SU-DHL-6 (cell line): ENCODE measurements at regions not wholly inside any gene's neighbourhood (a gene's known extent, or its start where the extent isn't known, plus 50 kb on each side); places are given as distances from the start of the nearest gene placed in this dataset.

Experiments used
- H2AFZ ChIP-seq: fragments of 200-600 bp; sonication (generic); 2 replicates; pipeline ENCODE4 v1.6.1; 2014; ENCODE audit warnings: low read depth, mild to moderate bottlenecking, moderate library complexity, mixed read lengths, antibody characterized with exemption, low read length; ENCODE audit not compliant: severe bottlenecking
- H3F3A ChIP-seq: fragments of 200-600 bp; shearing (Covaris generic); 2 replicates; pipeline ENCODE4 v1.6.0; 2016; ENCODE audit warnings: antibody characterized with exemption, mild to moderate bottlenecking; ENCODE audit not compliant: insufficient read depth
- H3K27ac ChIP-seq: fragments of 200-600 bp; sonication (generic); 2 replicates; pipeline ENCODE4 v1.5.1; 2016; ENCODE audit warnings: low read depth, mild to moderate bottlenecking, low read length, moderate library complexity, mixed read lengths
- H3K27me3 ChIP-seq: fragments of 200-600 bp; sonication (generic), shearing (Covaris generic); 2 replicates; pipeline ENCODE4 v1.6.0; 2014; ENCODE audit warnings: mild to moderate bottlenecking, low read length
- H3K36me3 ChIP-seq: fragments of 200-600 bp; sonication (generic); 2 replicates; pipeline ENCODE4 v1.6.1; 2014; ENCODE audit warnings: mild to moderate bottlenecking, low read length, mixed read lengths
- H3K4me2 ChIP-seq: fragments of 300-600, 200-600 bp; shearing (Covaris generic), sonication (generic); 2 replicates; pipeline ENCODE4 v1.6.0; 2014; ENCODE audit warnings: low read length, low read depth, mild to moderate bottlenecking; ENCODE audit not compliant: poor library complexity, severe bottlenecking
- H3K4me3 ChIP-seq: fragments of 200-600 bp; sonication (generic); 2 replicates; pipeline ENCODE4 v1.5.1; 2014; ENCODE audit warnings: antibody characterized with exemption, low read length, mild to moderate bottlenecking, mixed read lengths; ENCODE audit not compliant: insufficient read depth, poor library complexity, severe bottlenecking
- H3K79me2 ChIP-seq: fragments of 200-600 bp; sonication (generic); 2 replicates; pipeline ENCODE4 v1.6.1; 2014; ENCODE audit warnings: mild to moderate bottlenecking, low read length, moderate library complexity; ENCODE audit not compliant: insufficient read depth
- H3K9ac ChIP-seq: fragments of 200-600 bp; sonication (generic); 2 replicates; pipeline ENCODE4 v1.7.0; 2014; ENCODE audit warnings: mild to moderate bottlenecking, low read length
- H3K9me2 ChIP-seq: fragments of 200-600 bp; sonication (generic); replicated peaks from 2 replicates; pipeline ENCODE4 v1.6.1; 2014; ENCODE audit warnings: low read length; ENCODE audit not compliant: insufficient read depth
- H3K9me3 ChIP-seq: fragments of 200-600 bp; sonication (generic); 2 replicates; pipeline ENCODE4 v1.6.1; 2014; ENCODE audit warnings: low read length, mixed read lengths; ENCODE audit not compliant: insufficient read depth
- H4K20me1 ChIP-seq: fragments of 200-600 bp; sonication (generic); 2 replicates; pipeline ENCODE4 v1.6.1; 2014; ENCODE audit warnings: low read depth, mild to moderate bottlenecking, antibody characterized with exemption, low read length, moderate library complexity, mixed read lengths
- EZH2phosphoT487 ChIP-seq: fragments of 200-600 bp; sonication (generic), shearing (Covaris generic); conservative IDR thresholded peaks from 2 replicates; pipeline ENCODE4 v1.6.1; 2018; ENCODE audit warnings: mild to moderate bottlenecking, antibody characterized with exemption, low read length, moderate library complexity, mixed read lengths
- TF ChIP-seq, protein P1 (sequence below): fragments of 200-600 bp; sonication (generic); IDR thresholded peaks from one replicate; pipeline ENCODE4 v1.5.1; 2017; ENCODE audit warnings: antibody characterized with exemption, mild to moderate bottlenecking, low read length, moderate library complexity; ENCODE audit not compliant: insufficient read depth, poor library complexity, severe bottlenecking

DNA sequence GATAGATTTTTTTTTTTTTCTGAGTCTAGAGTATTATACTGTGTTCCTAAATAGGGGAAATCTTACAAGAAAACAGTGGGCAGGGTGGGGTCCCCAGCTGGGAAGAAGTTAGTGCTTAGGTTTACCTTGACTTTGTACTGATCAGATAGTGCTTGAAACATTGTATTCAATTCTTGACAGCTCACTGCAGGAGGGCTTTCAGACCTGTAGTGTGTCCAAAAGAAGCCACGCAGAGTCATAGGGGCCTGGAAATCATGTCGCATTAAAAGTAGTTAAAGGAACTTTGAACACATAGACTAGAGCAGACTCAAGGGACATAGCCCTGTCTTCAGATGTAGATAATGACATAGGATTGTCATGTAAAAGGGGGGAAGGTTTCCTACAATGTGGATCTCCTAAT, 215.4 kb upstream of the NR4A3 start:
- Histone ChIP-seq H3K36me3 (no peaks in the 10 kb centered on the region), H3K27me3 (no peaks in the 10 kb centered on the region), H2AFZ (no peak overlapping the region), H3K9me2 (no peaks in the 10 kb centered on the region), H3K79me2 (no peaks in the 10 kb centered on the region), H4K20me1 (no peaks in the 10 kb centered on the region), H3K4me3 (no peak overlapping the region), H3F3A (no peaks in the 10 kb centered on the region), H3K27ac (no peak overlapping the region), H3K4me2 (no peak overlapping the region), H3K9ac (no peak overlapping the region), H3K9me3 (no peaks in the 10 kb centered on the region)
- no peak for TF ChIP-seq EZH2phosphoT487
- TF ChIP-seq, protein P1, sequence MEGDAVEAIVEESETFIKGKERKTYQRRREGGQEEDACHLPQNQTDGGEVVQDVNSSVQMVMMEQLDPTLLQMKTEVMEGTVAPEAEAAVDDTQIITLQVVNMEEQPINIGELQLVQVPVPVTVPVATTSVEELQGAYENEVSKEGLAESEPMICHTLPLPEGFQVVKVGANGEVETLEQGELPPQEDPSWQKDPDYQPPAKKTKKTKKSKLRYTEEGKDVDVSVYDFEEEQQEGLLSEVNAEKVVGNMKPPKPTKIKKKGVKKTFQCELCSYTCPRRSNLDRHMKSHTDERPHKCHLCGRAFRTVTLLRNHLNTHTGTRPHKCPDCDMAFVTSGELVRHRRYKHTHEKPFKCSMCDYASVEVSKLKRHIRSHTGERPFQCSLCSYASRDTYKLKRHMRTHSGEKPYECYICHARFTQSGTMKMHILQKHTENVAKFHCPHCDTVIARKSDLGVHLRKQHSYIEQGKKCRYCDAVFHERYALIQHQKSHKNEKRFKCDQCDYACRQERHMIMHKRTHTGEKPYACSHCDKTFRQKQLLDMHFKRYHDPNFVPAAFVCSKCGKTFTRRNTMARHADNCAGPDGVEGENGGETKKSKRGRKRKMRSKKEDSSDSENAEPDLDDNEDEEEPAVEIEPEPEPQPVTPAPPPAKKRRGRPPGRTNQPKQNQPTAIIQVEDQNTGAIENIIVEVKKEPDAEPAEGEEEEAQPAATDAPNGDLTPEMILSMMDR, result no peak

GRCh38 chr9:99606957-99607356, 214.7 kb upstream of the NR4A3 start:
- H2AFZ ChIP-seq, result no peak overlapping the region
- H4K20me1 ChIP-seq, result no peaks in the 10 kb centered on the region
- H3K36me3 ChIP-seq, result no peaks in the 10 kb centered on the region
- no peaks in the 10 kb centered on the region for H3K9me3 ChIP-seq
- no peak overlapping the region for H3K27ac ChIP-seq
- H3K27me3 ChIP-seq, result no peaks in the 10 kb centered on the region
- H3K4me3 ChIP-seq, result no peak overlapping the region
- no peaks in the 10 kb centered on the region for H3F3A ChIP-seq
- H3K9me2 ChIP-seq, result no peaks in the 10 kb centered on the region
- H3K4me2 ChIP-seq, result no peak overlapping the region
- no peaks in the 10 kb centered on the region for H3K79me2 ChIP-seq
- H3K9ac ChIP-seq, result no peak overlapping the region
- TF ChIP-seq EZH2phosphoT487, result no peak
- TF ChIP-seq, protein P1, result no peak

DNA sequence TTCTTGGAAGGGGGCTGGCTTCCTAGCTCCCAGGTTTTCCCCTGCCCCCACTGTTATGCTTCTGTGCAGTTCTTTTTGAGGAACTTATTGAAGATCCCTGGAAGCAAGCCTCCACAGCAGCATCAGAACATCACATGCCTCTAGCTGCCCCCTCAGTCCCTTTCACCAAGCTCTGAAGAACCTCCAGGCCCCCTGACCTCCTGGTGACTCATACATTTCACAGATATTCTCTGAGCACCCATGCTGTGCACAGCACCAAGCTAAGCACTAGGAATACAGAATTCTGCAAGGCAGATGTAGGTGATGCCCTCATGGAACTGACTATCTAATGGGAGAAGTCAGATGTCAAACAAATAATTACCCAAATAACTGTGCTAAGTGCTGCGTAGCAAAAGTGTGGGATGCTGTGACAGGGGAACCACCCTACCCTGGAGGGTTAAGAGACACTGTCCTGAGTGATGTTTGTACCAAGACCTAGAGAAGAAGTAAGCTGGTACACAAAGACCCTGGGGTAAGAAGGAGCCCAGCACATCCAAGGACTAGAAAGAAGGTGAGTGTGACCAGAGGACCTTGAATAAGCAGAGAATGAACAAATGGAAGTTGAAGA, 213.7 kb upstream of the NR4A3 start:
- Histone ChIP-seq H3K9me3 (no peaks in the 10 kb centered on the region), H3K79me2 (no peaks in the 10 kb centered on the region), H3K9ac (no peak overlapping the region), H3K4me3 (no peak overlapping the region), H3K4me2 (no peak overlapping the region), H3F3A (no peaks in the 10 kb centered on the region), H2AFZ (no peak overlapping the region), H3K27me3 (no peaks in the 10 kb centered on the region), H3K9me2 (no peaks in the 10 kb centered on the region), H3K27ac (no peak overlapping the region), H3K36me3 (no peaks in the 10 kb centered on the region), H4K20me1 (no peaks in the 10 kb centered on the region)
- no peak for TF ChIP-seq EZH2phosphoT487
- TF ChIP-seq, protein P1, result no peak
